Calu3 (cell line): ENCODE measurements at regions not wholly inside any gene's neighbourhood (a gene's known extent, or its start where the extent isn't known, plus 50 kb on each side); places are given as distances from the start of the nearest gene placed in this dataset.

Experiments
- BruUV-seq: library from RNA; stranded (reverse); fragments of 400-500 nt; replicated peaks from 2 replicates; lab custom pipeline; 2021; lab: Mats Ljungman, UMichigan
- CTCF ChIA-PET: fragments of 300-600 bp; sonication (Branson Sonifier 250); formaldehyde crosslinking; loops from one replicate; lab custom pipeline; 2022; ENCODE audit warnings: antibody characterized with exemption; lab: Charles Lee
- DNase-seq: peaks from one replicate; pipeline ENCODE4 v3.0.0; 2022
- H3K27ac Mint-ChIP-seq: one replicate; pipeline ENCODE4 v1.8.0; 2022; ENCODE audit warnings: mixed read lengths; ENCODE audit not compliant: unreplicated experiment
- H3K27me3 Mint-ChIP-seq: one replicate; pipeline ENCODE4 v1.8.0; 2022; ENCODE audit warnings: mixed read lengths; ENCODE audit not compliant: unreplicated experiment
- H3K36me3 Mint-ChIP-seq: one replicate; pipeline ENCODE4 v1.8.0; 2022; ENCODE audit warnings: mild to moderate bottlenecking, moderate library complexity, mixed read lengths; ENCODE audit not compliant: insufficient read depth, unreplicated experiment
- H3K4me1 Mint-ChIP-seq: one replicate; pipeline ENCODE4 v1.8.0; 2022; ENCODE audit warnings: mild to moderate bottlenecking, low read depth, mixed read lengths; ENCODE audit not compliant: unreplicated experiment
- H3K4me3 Mint-ChIP-seq: one replicate; pipeline ENCODE4 v1.8.0; 2022; ENCODE audit warnings: mild to moderate bottlenecking, low read depth, moderate library complexity, mixed read lengths; ENCODE audit not compliant: unreplicated experiment
- H3K9me3 Mint-ChIP-seq: one replicate; pipeline ENCODE4 v1.8.0; 2022; ENCODE audit warnings: low read depth, mixed read lengths; ENCODE audit not compliant: unreplicated experiment
- intact Hi-C: fragments of 100-400 bp; cut with micrococcal nuclease; formaldehyde crosslinking; loops from one replicate; pipeline ENCODE4 v1.10.0; 2022; ENCODE audit not compliant: unreplicated experiment
- TF ChIP-seq, protein P1 (sequence below): fragments of 200-600 bp; IDR thresholded peaks from one replicate; pipeline ENCODE4 v1.8.0; 2022; ENCODE audit warnings: antibody characterized with exemption; ENCODE audit not compliant: unreplicated experiment

- Mint-ChIP-seq H3K4me1 (no peaks in the 10 kb centered on the region), H3K4me3 (no peak overlapping the region), H3K36me3 (no peaks in the 10 kb centered on the region), H3K27me3 (peaks cover 4% of the 10 kb centered on the region), H3K9me3 (no peaks in the 10 kb centered on the region), H3K27ac (no peak overlapping the region)
- TF ChIP-seq, protein P1, sequence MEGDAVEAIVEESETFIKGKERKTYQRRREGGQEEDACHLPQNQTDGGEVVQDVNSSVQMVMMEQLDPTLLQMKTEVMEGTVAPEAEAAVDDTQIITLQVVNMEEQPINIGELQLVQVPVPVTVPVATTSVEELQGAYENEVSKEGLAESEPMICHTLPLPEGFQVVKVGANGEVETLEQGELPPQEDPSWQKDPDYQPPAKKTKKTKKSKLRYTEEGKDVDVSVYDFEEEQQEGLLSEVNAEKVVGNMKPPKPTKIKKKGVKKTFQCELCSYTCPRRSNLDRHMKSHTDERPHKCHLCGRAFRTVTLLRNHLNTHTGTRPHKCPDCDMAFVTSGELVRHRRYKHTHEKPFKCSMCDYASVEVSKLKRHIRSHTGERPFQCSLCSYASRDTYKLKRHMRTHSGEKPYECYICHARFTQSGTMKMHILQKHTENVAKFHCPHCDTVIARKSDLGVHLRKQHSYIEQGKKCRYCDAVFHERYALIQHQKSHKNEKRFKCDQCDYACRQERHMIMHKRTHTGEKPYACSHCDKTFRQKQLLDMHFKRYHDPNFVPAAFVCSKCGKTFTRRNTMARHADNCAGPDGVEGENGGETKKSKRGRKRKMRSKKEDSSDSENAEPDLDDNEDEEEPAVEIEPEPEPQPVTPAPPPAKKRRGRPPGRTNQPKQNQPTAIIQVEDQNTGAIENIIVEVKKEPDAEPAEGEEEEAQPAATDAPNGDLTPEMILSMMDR: no peak
- DNase-seq: no peak
- no TSS peak for BruUV-seq
- intact Hi-C loops: no loop called here
- CTCF ChIA-PET: no interaction called here
Measured at GRCh38 chr17:68184816-68185436, 62.9 kb upstream of the AMZ2 start.

GRCh38 chr17:68185820-68186219 lies 62.0 kb upstream of the AMZ2 start:
- H3K27ac Mint-ChIP-seq: no peak overlapping the region
- TF ChIP-seq, protein P1: no peak
- H3K4me3 Mint-ChIP-seq: no peak overlapping the region
- BruUV-seq: no TSS peak
- no peaks in the 10 kb centered on the region for H3K4me1 Mint-ChIP-seq
- H3K36me3 Mint-ChIP-seq: no peaks in the 10 kb centered on the region
- intact Hi-C loops: no loop called here
- no peaks in the 10 kb centered on the region for H3K9me3 Mint-ChIP-seq
- DNase-seq: no peak
- peaks cover 9% of the 10 kb centered on the region for H3K27me3 Mint-ChIP-seq
- CTCF ChIA-PET: interaction anchor here (0.5 kb wide), 1 partner anchor 307 kb away, joined by 3 read pairs; no protein-coding TSS in a partner anchor

GRCh38 chr17:68190495-68190894 lies 57.3 kb upstream of the AMZ2 start:
- Mint-ChIP-seq H3K4me1 (no peaks in the 10 kb centered on the region), H3K4me3 (no peak overlapping the region), H3K27me3 (peaks cover 48% of the 10 kb centered on the region), H3K27ac (no peak overlapping the region), H3K9me3 (no peaks in the 10 kb centered on the region), H3K36me3 (peaks cover 4% of the 10 kb centered on the region)
- intact Hi-C loops: no loop called here
- TF ChIP-seq, protein P1: no peak
- DNase-seq: no peak
- no TSS peak for BruUV-seq
- CTCF ChIA-PET: no interaction called here

DNA sequence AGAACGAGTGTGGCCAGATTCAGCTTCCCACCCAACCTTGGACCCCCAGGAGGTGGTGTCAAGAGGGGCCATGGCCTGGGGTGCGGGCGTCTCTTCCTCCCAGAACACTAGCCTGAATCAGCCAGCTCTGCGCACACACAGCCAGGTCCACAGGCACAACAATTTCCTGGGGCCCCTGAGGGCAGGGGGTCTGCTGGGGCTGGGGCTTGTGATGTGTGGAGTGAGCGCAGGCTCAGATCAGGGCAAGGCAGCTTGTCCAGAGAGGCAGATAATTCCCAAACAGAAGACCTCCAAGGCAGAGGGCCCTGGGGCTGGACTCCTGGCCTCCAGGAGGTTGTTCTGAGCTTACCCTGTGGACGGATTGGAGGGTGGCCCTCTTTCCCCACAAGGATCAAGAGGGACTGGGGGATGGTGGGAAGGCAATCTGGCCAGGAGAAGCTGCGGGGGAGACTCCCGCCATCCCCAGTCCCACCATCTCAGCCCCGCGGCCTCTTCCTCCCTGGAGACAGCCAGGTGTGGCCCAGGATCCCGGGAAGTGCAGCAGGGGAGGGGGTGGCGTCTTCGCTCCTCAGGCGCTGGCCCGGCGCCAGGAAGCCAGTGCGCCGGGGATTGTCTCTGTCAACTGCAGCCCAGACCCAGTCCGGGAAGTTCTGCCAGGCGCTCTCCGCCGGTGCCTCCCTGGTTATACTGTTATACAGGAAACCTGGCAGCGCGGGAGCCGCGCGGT lies 52.0 kb upstream of the AMZ2 start:
- Mint-ChIP-seq H3K36me3 (peaks cover 11% of the 10 kb centered on the region), H3K9me3 (no peaks in the 10 kb centered on the region), H3K4me1 (peaks cover 8% of the 10 kb centered on the region), H3K27ac (no peak overlapping the region), H3K4me3 (peak overlapping the region; percentile 65), H3K27me3 (peaks cover 83% of the 10 kb centered on the region)
- no TSS peak for BruUV-seq
- intact Hi-C loops: no loop called here
- no peak for DNase-seq
- CTCF ChIA-PET: interaction anchor here (0.7 to 1.0 kb wide), 2 partner anchors 9 to 310 kb away, joined by 3 read pairs; no protein-coding TSS in a partner anchor
- TF ChIP-seq, protein P1: no peak
